Thoracic aorta (tissue), 2 donors: ENCODE measurements at regions not wholly inside any gene's neighbourhood (a gene's known extent, or its start where the extent isn't known, plus 50 kb on each side); places are given as distances from the start of the nearest gene placed in this dataset.

Source experiments
- ATAC-seq: fragments of 150-250 bp; one replicate; pipeline ENCODE4 v1.8.0; 2017; ENCODE audit warnings: low read depth; ENCODE audit not compliant: insufficient number of reproducible peaks, low FRiP score
- DNase-seq: peaks from one replicate; pipeline ENCODE4 v3.0.0-alpha.2; 2020; ENCODE audit warnings: low spot score
- H3K27ac ChIP-seq, 2 donors: fragments of 200-600 bp; sonication (generic); 1 replicate in 1 of 2; 2 replicates in 1 of 2; pipeline ENCODE4 v1.5.1; 2016; ENCODE audit warnings: mild to moderate bottlenecking in 2 of 2, moderate library complexity in 2 of 2
- H3K27me3 ChIP-seq: fragments of 200-600 bp; sonication (generic); replicated peaks from 2 replicates; pipeline ENCODE4 v1.6.0; 2016; ENCODE audit warnings: mild to moderate bottlenecking; ENCODE audit not compliant: insufficient read depth
- H3K36me3 ChIP-seq: fragments of 200-600 bp; sonication (generic); one replicate; pipeline ENCODE4 v1.5.1; 2016
- H3K4me1 ChIP-seq, 2 donors: fragments of 200-600 bp; sonication (generic); 1 replicate in 1 of 2; 2 replicates in 1 of 2; pipeline versions ENCODE4 v1.5.1 to v1.6.0; 2016; ENCODE audit warnings: low read depth in 2 of 2, mild to moderate bottlenecking in 1 of 2; ENCODE audit not compliant: control insufficient read depth in 1 of 2
- H3K4me3 ChIP-seq: fragments of 200-600 bp; sonication (generic); 2 replicates; pipeline ENCODE4 v1.5.1; 2016; ENCODE audit warnings: mild to moderate bottlenecking
- H3K9me3 ChIP-seq: fragments of 200-600 bp; sonication (generic); 2 replicates; pipeline ENCODE4 v1.5.1; 2016
- CTCF ChIP-seq: fragments of 200-600 bp; sonication (generic); IDR thresholded peaks from one replicate; pipeline ENCODE4 v1.5.1; 2019; ENCODE audit warnings: antibody characterized with exemption

DNA sequence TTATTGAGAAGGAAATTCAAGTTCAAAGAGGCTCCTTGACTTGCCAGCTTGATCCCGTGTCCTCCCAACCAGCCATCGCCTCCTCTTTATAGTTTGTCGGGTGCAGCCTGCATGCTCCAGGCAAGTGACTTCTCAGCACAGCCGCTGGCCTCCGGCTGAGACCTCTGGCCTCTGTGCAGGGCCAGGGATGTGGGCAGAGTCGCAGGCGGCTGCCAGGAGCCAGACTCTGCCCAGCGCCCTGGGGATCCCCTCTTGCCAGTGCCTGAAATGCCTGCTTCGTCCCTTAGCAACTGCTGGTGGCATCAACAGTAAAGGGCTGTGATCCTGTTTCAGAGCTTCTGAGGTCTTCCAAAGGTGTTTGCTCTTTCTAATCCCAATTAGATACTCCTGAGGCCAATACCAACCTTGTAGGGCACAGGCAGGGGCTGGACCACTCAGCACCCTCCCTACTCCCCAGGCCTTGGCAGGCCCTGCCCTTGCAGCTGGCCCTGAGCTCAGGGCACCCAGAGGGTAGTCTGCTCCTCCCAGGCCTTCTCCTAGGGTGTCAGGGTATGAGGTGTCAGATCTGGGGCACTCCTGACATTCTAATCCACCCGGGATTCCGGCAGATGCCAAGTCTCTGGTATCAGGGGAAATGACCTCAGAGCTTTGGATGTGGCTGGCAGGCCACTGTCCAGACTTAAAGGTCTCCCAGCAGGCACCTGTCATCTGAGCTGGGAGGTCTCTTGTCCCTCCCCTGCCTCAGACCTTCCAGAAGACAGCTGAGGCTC is 68.0 kb upstream of the SIAH1 start:
- H3K9me3 ChIP-seq, result no peaks in the 10 kb centered on the region
- TF ChIP-seq CTCF, result no peak
- peaks cover 0 to 3% of the 10 kb centered on the region in 2 donors for H3K4me1 ChIP-seq
- no peak for DNase-seq
- H3K36me3 ChIP-seq, result no peaks in the 10 kb centered on the region
- H3K4me3 ChIP-seq, result no peak overlapping the region
- H3K27ac ChIP-seq, result no peak overlapping the region
- no peak for ATAC-seq
- H3K27me3 ChIP-seq, result no peaks in the 10 kb centered on the region

DNA sequence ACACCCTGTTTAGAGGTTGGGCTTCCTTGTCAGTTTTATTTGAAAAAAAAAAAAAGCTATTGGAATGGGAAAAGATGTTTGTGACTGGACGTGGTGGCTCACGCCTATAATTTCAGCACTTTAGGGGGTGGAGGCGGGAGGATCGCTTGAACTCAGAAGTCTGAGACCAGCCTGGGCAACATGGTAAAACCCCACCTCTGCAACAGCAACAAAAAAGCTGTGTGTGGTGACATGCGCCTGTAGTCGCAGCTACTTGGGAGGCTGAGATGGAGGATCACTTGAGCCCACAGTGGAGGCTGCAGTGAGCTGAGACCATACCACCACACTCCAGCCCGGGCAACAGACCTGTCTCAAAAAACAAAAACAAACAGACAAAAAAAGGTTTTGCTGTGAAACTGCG is 66.1 kb upstream of the SIAH1 start:
- no peak for TF ChIP-seq CTCF
- ATAC-seq (no peak), DNase-seq (no peak)
- Histone ChIP-seq H3K4me3 (no peak overlapping the region), H3K36me3 (no peaks in the 10 kb centered on the region), H3K4me1 (no peaks in the 10 kb centered on the region), H3K27ac (no peak overlapping the region), H3K27me3 (no peaks in the 10 kb centered on the region), H3K9me3 (no peaks in the 10 kb centered on the region)

GRCh38 chr16:48450367-48450766 is 65.2 kb upstream of the SIAH1 start:
- no peak for TF ChIP-seq CTCF
- Histone ChIP-seq H3K27me3 (no peaks in the 10 kb centered on the region), H3K27ac (no peak overlapping the region), H3K4me1 (peaks cover 1 to 3% of the 10 kb centered on the region in 2 donors), H3K4me3 (no peak overlapping the region), H3K9me3 (no peaks in the 10 kb centered on the region), H3K36me3 (no peaks in the 10 kb centered on the region)
- DNase-seq (no peak), ATAC-seq (no peak)

DNA sequence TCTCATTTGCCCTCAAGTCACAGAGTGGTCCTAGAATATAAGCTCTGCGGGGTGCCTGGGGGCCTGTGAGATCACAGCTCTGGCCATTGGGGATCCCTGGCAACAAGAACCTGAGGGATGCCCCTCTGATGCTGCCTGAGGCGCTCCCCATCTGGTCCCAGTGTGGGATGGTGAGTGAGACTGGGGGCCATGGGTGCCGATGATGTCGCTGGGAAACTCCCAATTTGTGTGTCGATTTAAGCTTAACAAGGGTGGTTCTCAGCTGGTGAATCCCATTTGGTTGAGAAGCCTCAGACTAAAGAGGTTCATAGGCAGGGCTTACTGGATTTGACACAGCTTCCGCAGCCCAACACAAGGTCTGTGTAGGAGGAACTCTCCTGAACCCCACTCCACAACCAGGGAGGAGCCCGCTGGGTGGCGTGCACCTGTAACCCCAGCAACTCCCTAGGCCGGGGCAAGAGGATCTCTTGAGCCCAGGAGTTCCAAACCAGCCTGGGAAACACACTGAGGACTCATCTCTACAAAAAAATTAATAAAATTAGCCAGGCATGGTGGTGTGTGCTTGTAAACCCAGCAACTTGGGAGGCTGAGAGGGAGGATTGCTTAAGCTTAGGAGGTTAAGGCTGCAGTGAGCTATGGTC is 63.7 kb upstream of the SIAH1 start:
- Histone ChIP-seq H3K9me3 (no peaks in the 10 kb centered on the region), H3K27me3 (no peaks in the 10 kb centered on the region), H3K4me3 (no peak overlapping the region), H3K36me3 (no peaks in the 10 kb centered on the region), H3K4me1 (peaks cover 13 to 15% of the 10 kb centered on the region in 2 donors), H3K27ac (no peak overlapping the region)
- TF ChIP-seq CTCF, result no peak
- ATAC-seq, result no peak
- DNase-seq, result no peak

DNA sequence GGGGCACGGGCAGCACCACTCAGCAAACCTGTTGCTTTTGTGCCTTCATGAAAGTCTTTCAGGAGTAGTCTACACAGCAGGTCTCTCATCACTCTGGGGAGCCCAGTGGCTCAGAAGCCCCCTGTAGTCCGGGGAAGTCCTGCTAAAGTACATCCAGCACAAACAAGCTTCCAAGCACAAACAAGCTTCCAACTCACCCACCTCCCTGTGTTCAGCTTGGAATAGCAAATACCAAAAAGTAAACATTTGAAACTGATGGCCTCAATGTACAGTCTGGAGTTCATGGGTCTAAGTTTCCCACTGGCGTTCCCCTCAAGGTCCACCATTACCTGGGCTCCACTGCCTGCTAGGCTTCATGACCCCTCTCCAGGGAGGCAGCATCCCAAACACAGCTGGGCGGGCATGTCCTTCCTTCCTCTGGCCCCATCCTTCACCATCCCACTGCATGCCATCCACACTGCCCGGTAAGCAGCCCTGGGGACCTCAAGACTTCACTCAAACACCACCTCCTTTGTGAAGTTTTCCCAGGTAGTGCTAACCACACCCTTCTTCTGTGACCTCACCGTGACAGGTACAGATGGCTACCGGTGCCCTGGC is 62.8 kb upstream of the SIAH1 start:
- H3K4me1 ChIP-seq, result peaks cover 13 to 15% of the 10 kb centered on the region in 2 donors
- no peaks in the 10 kb centered on the region for H3K9me3 ChIP-seq
- H3K27me3 ChIP-seq, result no peaks in the 10 kb centered on the region
- H3K27ac ChIP-seq, result no peak overlapping the region
- TF ChIP-seq CTCF, result no peak
- no peaks in the 10 kb centered on the region for H3K36me3 ChIP-seq
- no peak for DNase-seq
- no peak for ATAC-seq
- H3K4me3 ChIP-seq, result no peak overlapping the region
